ENCODE measurements at regions not wholly inside any gene's neighbourhood (a gene's known extent, or its start where the extent isn't known, plus 50 kb on each side); places are given as distances from the start of the nearest gene placed in this dataset.

- Histone ChIP-seq H4K8ac (ENCODE audit: low read depth in 2 of 2, low read length in 2 of 2) (no peak overlapping the region), H2BK15ac (ENCODE audit: low read depth, low read length) (no peak overlapping the region), H3K9ac (ENCODE audit: low read depth, low read length) (no peak overlapping the region), H2AFZ (replicated peaks; ENCODE audit: low read length, poor library complexity) (no peak overlapping the region), H3K4me2 (ENCODE audit: low read depth, low read length) (no peak overlapping the region), H2AK9ac (replicated peaks; ENCODE audit: low read depth, low read length, poor library complexity) (no peak overlapping the region), H2AK5ac (ENCODE audit: low read depth, low read length) (no peak overlapping the region), H3K36me3 (ENCODE audit: control insufficient read depth, insufficient read depth, low read length) (no peaks in the 10 kb centered on the region), H3K4me3 (ENCODE audit: insufficient read depth, low read depth, low read length) (no peak overlapping the region), H3K4me1 (ENCODE audit: control insufficient read depth, insufficient read depth, low read length) (no peaks in the 10 kb centered on the region), H3K14ac (replicated peaks; ENCODE audit: low read depth, low read length) (no peak overlapping the region), H4K20me1 (ENCODE audit: insufficient read depth, low read length) (no peaks in the 10 kb centered on the region), H3K27me3 (ENCODE audit: control insufficient read depth, insufficient read depth, low read length) (no peaks in the 10 kb centered on the region), H3K23ac (ENCODE audit: low read depth, low read length) (no peak overlapping the region), H3K18ac (ENCODE audit: low read depth, low read length) (no peak overlapping the region), H3K27ac (ENCODE audit: insufficient read depth, low read length) (no peak overlapping the region), H4K91ac (ENCODE audit: insufficient read depth, low read depth, low read length) (no peak overlapping the region), H2BK20ac (ENCODE audit: low read depth, low read length) (no peak overlapping the region), H3K4ac (ENCODE audit: low read depth, low read length) (no peak overlapping the region), H3K9me3 (ENCODE audit: control insufficient read depth, insufficient read depth, low read length) (peaks cover 4% of the 10 kb centered on the region; the same call in 1 of the 2 replicates), H2BK5ac (ENCODE audit: low read depth, low read length, poor library complexity, severe bottlenecking) (no peak overlapping the region), H3K9me1 (ENCODE audit: insufficient read depth, low read length) (no peaks in the 10 kb centered on the region), H3K56ac (ENCODE audit: extremely low read depth, insufficient read depth, low read length) (no peak overlapping the region), H2BK120ac (ENCODE audit: low read depth, low read length) (no peak overlapping the region), H3K79me1 (ENCODE audit: low read depth in 1 of 2, low read length in 2 of 2) (no peaks in the 10 kb centered on the region), H4K5ac (ENCODE audit: low read depth, low read length) (no peak overlapping the region)
- ATAC-seq (ENCODE audit: low read depth) = no peak
- intact Hi-C loops (cut with micrococcal nuclease) = no loop called here
- DNase-seq = no peak
- TF ChIP-seq NFE2L2 (IDR thresholded peaks at IDR 0.05; ENCODE audit: low read depth, low read length) (no peak), POLR2A (IDR thresholded peaks at IDR 0.05; ENCODE audit: low read depth, low read length) (no peak), MAZ (IDR thresholded peaks at IDR 0.05; ENCODE audit: borderline replicate concordance, low read depth, low read length) (no peak), BHLHE40 (IDR thresholded peaks at IDR 0.05; ENCODE audit: low read depth, low read length) (no peak), MAFK (IDR thresholded peaks at IDR 0.05; ENCODE audit: low read depth, low read length) (no peak), ELK1 (IDR thresholded peaks at IDR 0.05; ENCODE audit: borderline replicate concordance, low read depth, low read length) (no peak)
- no CpG with 5 or more reads among the region's 3 CpGs for WGBS, 2 experiments (ENCODE audit: extremely low coverage in 2 of 2, insufficient read length in 1 of 2)
- no TSS peak for BruUV-seq (replicated peaks)
- dilution Hi-C loops (cut with HindIII; ENCODE audit: low sequenced_read_pairs, unreplicated experiment) = no loop called here
- ChIA-PET CTCF (no interaction called here), POLR2A (ENCODE audit: unreplicated experiment) (no interaction called here)
- in situ Hi-C loops (cut with MboI; ENCODE audit: low sequenced_read_pairs) = no loop called here
Observed at GRCh38 chr1:239677362-239677761, 291.0 kb downstream of the CHRM3 start.

Measured in IMR-90 (cell line).